HEK293T (cell line): ENCODE measurements at regions not wholly inside any gene's neighbourhood (a gene's known extent, or its start where the extent isn't known, plus 50 kb on each side); places are given as distances from the start of the nearest gene placed in this dataset.

Experiments
- CTCF ChIA-PET: fragments of 350-600 bp; formaldehyde crosslinking; extraction: SDS; loops from one replicate; lab custom pipeline; 2021; ENCODE audit warnings: antibody characterized with exemption, inconsistent platforms; lab: Yijun Ruan, JAX
- POLR2A ChIA-PET: fragments of 350-600 bp; formaldehyde crosslinking; extraction: SDS; loops from one replicate; lab custom pipeline; 2020; ENCODE audit warnings: antibody characterized with exemption, inconsistent platforms; lab: Yijun Ruan, JAX
- DNase-seq: peaks from one replicate; pipeline ENCODE4 v3.0.0; 2012; ENCODE audit warnings: mixed read lengths; ENCODE audit errors: extremely low spot score
- ARNT ChIP-seq: fragments of 450-650 bp; IDR thresholded peaks from 2 replicates; pipeline ENCODE4 v1.6.1; 2017; ENCODE audit warnings: mild to moderate bottlenecking
- BHLHE40 ChIP-seq: fragments of 450-650 bp; IDR thresholded peaks from 2 replicates; pipeline ENCODE4 v1.6.1; 2016; ENCODE audit warnings: mild to moderate bottlenecking, moderate library complexity, borderline replicate concordance
- CTBP1 ChIP-seq: fragments of 450-650 bp; IDR thresholded peaks from 2 replicates; pipeline ENCODE4 v1.6.1; 2016; ENCODE audit warnings: borderline replicate concordance
- ELF4 ChIP-seq: fragments of 450-650 bp; IDR thresholded peaks from 2 replicates; pipeline ENCODE4 v1.6.1; 2017; ENCODE audit warnings: antibody characterized with exemption
- FOXA1 ChIP-seq: fragments of 450-650 bp; IDR thresholded peaks from 2 replicates; pipeline ENCODE4 v1.6.1; 2016; ENCODE audit warnings: mild to moderate bottlenecking
- FOXK2 ChIP-seq: fragments of 450-650 bp; IDR thresholded peaks from 2 replicates; pipeline ENCODE4 v1.6.1; 2016; ENCODE audit warnings: mild to moderate bottlenecking
- FOXM1 ChIP-seq: fragments of 450-650 bp; IDR thresholded peaks from 2 replicates; pipeline ENCODE4 v1.6.1; 2017; ENCODE audit warnings: mild to moderate bottlenecking, borderline replicate concordance
- HDGF ChIP-seq: fragments of 450-650 bp; IDR thresholded peaks from 2 replicates; pipeline ENCODE4 v1.6.1; 2017; ENCODE audit warnings: antibody characterized with exemption, borderline replicate concordance
- L3MBTL2 ChIP-seq: fragments of 450-650 bp; conservative IDR thresholded peaks from 2 replicates; pipeline ENCODE4 v1.6.1; 2016; ENCODE audit warnings: mild to moderate bottlenecking
- LEF1 ChIP-seq: fragments of 450-650 bp; IDR thresholded peaks from 2 replicates; pipeline ENCODE4 v1.6.1; 2017; ENCODE audit warnings: mild to moderate bottlenecking, borderline replicate concordance
- NFRKB ChIP-seq: fragments of 450-650 bp; IDR thresholded peaks from 2 replicates; pipeline ENCODE4 v1.6.1; 2016; ENCODE audit warnings: mild to moderate bottlenecking, moderate library complexity
- PKNOX1 ChIP-seq: fragments of 450-650 bp; IDR thresholded peaks from 2 replicates; pipeline ENCODE4 v1.6.1; 2016
- SP1 ChIP-seq: fragments of 450-650 bp; IDR thresholded peaks from 2 replicates; pipeline ENCODE4 v1.6.1; 2017
- SUZ12 ChIP-seq: fragments of 450-650 bp; IDR thresholded peaks from 2 replicates; pipeline ENCODE4 v1.6.1; 2016; ENCODE audit warnings: mild to moderate bottlenecking
- TARDBP ChIP-seq: fragments of 450-650 bp; IDR thresholded peaks from 2 replicates; pipeline ENCODE4 v1.6.1; 2016
- ZNF384 ChIP-seq: fragments of 450-650 bp; IDR thresholded peaks from 2 replicates; pipeline ENCODE4 v1.6.1; 2016

GRCh38 chr12:16136219-16136988 is 141.1 kb downstream of the SLC15A5 start:
- DNase-seq, result no peak
- ChIA-PET POLR2A (no interaction called here), CTCF (no interaction called here)
- no peak for TF ChIP-seq NFRKB
- TF ChIP-seq HDGF, result no peak
- no peak for TF ChIP-seq PKNOX1
- no peak for TF ChIP-seq CTBP1
- no peak for TF ChIP-seq SP1
- TF ChIP-seq TARDBP, result no peak
- no peak for TF ChIP-seq BHLHE40
- no peak for TF ChIP-seq SUZ12
- no peak for TF ChIP-seq ARNT
- TF ChIP-seq ELF4, result no peak
- TF ChIP-seq FOXK2, result no peak
- TF ChIP-seq ZNF384, result no peak
- TF ChIP-seq LEF1, result no peak
- TF ChIP-seq FOXA1, result no peak
- no peak for TF ChIP-seq L3MBTL2
- no peak for TF ChIP-seq FOXM1

GRCh38 chr12:16135323-16135722 is 142.2 kb downstream of the SLC15A5 start:
- DNase-seq, result no peak
- POLR2A ChIA-PET, result no interaction called here
- CTCF ChIA-PET, result no interaction called here
- TF ChIP-seq FOXM1 (no peak), PKNOX1 (no peak), SUZ12 (no peak), BHLHE40 (no peak), FOXA1 (no peak), CTBP1 (no peak), L3MBTL2 (no peak), ARNT (no peak), NFRKB (no peak), FOXK2 (no peak), ZNF384 (no peak), TARDBP (no peak)

- CTCF ChIA-PET, result no interaction called here
- POLR2A ChIA-PET, result no interaction called here
- TF ChIP-seq LEF1, result no peak
- TF ChIP-seq ELF4, result no peak
- TF ChIP-seq CTBP1, result no peak
- TF ChIP-seq TARDBP, result no peak
- TF ChIP-seq NFRKB, result no peak
- TF ChIP-seq ARNT, result no peak
- TF ChIP-seq L3MBTL2, result no peak
- TF ChIP-seq FOXK2, result no peak
- TF ChIP-seq FOXA1, result no peak
- TF ChIP-seq FOXM1, result no peak
- TF ChIP-seq BHLHE40, result no peak
- no peak for TF ChIP-seq ZNF384
- TF ChIP-seq SP1, result no peak
- no peak for DNase-seq
Observed at GRCh38 chr12:16130343-16130742, 147.1 kb downstream of the SLC15A5 start.

GRCh38 chr12:16121953-16122352 is 155.5 kb downstream of the SLC15A5 start:
- CTCF ChIA-PET, result no interaction called here
- POLR2A ChIA-PET, result no interaction called here
- DNase-seq, result no peak
- TF ChIP-seq HDGF, result no peak
- no peak for TF ChIP-seq CTBP1
- TF ChIP-seq NFRKB, result no peak

GRCh38 chr12:16119618-16120415 is 157.7 kb downstream of the SLC15A5 start:
- CTCF ChIA-PET, result no interaction called here
- DNase-seq, result no peak
- POLR2A ChIA-PET, result no interaction called here
- no peak for TF ChIP-seq L3MBTL2
- TF ChIP-seq FOXA1, result no peak
- TF ChIP-seq BHLHE40, result no peak
- TF ChIP-seq PKNOX1, result no peak
- TF ChIP-seq NFRKB, result no peak
- no peak for TF ChIP-seq SP1
- no peak for TF ChIP-seq ZNF384
- TF ChIP-seq ELF4, result no peak
- no peak for TF ChIP-seq LEF1
- TF ChIP-seq CTBP1, result no peak
- TF ChIP-seq ARNT, result no peak

- ChIA-PET CTCF (no interaction called here), POLR2A (no interaction called here)
- no peak for DNase-seq
- TF ChIP-seq FOXK2 (no peak), PKNOX1 (no peak), TARDBP (no peak), ARNT (no peak), BHLHE40 (no peak), FOXM1 (no peak)
Observed at GRCh38 chr12:16118586-16118985, 158.9 kb downstream of the SLC15A5 start.
